ENCODE measurements at regions not wholly inside any gene's neighbourhood (a gene's known extent, or its start where the extent isn't known, plus 50 kb on each side); places are given as distances from the start of the nearest gene placed in this dataset.
"Not testable (repeated sequence)": the region's sequence is repeated elsewhere in the genome, so short reads cannot be mapped to it uniquely, and the experiment has no call there.

DNA sequence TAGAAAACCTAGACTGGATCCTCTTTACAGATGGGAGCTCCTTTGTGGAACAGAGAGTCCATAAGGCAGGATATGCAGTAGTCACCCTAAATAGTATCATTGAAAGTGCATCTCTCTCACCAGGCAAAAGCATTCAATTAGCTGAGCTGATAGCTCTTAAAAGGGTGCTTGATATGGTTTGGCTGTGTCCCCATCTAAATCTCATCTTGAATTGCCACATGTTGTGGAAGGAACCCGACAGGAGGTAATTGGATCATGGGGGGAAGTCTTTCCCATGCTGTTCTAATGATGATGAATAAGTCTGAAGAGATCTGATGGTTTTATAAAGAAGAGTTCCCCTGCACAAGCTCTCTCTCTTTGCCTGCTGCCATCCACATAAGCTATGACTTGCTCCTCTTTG, 96.2 kb upstream of the RMP24 start:
- DNase-seq = no peak

DNA sequence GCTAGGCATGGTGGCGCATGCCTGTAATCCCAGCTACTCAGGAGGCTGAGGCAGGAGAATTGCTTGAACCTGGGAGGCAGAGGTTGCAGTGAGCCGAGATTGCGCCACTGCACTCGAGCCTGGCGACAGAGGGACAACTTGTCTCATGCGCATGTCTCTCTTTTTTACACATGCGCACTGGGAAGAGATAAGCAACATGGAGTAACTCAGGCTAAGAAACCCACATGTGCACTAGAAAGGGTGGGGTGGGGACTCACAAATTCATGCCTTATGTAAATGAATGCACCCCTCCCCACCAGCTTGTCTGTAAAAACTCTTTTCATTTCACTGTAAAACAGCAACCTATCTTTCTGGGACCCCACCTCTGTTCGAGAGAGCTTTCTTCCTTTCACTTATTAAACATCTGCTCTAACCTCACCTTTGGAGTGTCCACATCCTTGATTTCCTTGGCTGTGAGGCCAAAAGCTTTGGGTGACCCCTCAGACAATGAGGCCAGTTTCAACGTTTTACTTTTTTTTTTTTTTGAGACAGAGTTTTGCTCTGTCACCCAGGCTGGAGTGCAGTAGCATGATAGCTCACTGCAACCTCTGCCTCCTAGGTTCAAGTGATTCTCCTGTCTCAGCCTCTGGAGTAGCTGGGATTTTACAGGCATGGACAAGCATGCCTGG, 91.6 kb upstream of the RMP24 start:
- DNase-seq = no peak

DNA sequence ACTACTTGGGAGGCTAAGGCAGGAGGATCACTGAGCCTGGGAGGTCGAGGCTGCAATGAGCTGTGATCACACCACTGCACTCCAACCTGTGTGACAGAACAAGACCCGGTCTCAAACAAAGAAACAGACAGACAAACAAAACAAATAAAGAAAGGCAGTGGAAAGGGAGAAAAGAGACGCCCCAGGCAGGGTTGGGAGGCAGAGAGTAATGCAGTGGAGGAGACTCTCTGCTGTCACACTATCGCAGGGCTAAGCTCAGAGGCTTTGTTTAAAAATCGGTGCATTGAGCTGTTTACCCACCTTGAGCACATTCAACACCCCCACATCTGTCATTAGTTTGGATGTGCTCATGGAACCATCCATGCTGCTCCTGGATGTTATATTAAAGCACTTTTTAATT, 84.2 kb upstream of the RMP24 start:
- no peak for DNase-seq

DNA sequence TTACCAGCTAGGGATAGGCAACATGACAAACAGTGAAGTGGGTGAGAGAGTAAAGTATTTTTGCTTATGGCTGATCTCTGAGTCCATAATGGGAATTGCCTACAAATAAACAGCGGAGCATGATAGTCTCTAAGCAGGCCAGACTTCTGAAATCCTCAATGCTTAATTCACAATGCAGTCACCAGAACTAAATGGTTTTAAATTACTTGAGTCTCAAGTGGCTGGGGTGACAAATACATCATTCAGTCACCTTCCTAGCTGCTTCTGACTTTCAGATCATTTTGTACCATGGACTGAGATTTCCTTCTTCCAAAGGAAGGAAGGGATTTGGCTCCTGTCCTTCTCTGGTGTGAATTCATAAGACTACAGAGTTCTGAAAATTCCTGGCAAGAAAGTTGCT, 82.8 kb upstream of the RMP24 start:
- DNase-seq = no peak

DNA sequence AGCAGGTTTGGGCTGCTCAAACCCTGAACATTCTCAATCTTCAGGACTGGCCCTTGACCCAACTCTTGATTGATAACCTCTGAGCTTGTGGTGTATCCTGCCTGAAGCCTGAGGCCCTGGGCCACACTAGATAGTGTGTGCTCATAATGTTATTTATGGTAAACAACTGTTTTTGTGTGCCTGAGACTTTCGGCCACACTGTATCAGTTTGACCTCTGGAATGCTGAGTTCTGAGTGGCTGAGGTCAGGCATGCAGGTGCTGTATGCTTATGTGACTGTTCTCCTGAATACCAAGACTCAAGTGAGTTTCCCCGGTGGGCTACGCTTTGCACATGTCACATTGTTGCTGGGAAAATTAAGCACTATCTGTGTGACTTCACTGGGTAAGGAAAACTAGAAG, 82.2 kb upstream of the RMP24 start:
- no peak for DNase-seq

DNA sequence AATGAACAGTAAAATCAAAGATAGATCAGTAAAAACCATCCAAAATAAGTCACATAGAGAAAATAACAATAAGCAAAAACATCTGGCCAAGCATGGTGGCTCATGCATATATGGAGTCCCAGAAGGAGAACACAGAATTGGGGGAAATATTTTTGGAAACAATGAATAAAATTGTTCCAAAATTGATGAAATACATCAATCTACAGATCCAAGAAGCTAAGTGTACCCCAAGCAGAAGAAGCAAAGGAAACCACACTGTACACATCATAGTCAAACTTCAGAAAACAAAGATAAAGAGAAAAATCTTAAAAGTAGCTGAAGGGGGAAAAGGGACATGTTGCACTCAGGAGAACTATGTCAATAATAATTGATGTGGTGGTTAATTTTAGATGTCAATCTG, 80.4 kb upstream of the RMP24 start:
- DNase-seq = no peak

DNA sequence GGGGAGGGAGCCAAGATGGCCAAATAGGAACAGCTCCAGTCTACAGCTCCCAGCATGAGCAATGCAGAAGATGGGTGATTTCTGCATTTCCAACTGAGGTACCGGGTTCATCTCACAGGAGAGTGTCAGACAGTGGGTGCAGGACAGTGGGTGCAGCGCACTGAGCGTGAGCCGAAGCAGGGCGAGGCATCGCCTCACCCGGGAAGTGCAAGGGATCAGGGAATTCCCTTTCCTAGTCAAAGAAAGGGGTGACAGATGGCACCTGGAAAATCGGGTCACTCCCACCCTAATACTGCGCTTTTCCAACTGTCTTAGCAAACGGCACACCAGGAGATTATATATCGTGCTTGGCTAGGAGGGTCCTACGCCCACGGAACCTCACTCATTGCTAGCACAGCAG, 75.0 kb upstream of the RMP24 start:
- not testable (repeated sequence) for DNase-seq

DNA sequence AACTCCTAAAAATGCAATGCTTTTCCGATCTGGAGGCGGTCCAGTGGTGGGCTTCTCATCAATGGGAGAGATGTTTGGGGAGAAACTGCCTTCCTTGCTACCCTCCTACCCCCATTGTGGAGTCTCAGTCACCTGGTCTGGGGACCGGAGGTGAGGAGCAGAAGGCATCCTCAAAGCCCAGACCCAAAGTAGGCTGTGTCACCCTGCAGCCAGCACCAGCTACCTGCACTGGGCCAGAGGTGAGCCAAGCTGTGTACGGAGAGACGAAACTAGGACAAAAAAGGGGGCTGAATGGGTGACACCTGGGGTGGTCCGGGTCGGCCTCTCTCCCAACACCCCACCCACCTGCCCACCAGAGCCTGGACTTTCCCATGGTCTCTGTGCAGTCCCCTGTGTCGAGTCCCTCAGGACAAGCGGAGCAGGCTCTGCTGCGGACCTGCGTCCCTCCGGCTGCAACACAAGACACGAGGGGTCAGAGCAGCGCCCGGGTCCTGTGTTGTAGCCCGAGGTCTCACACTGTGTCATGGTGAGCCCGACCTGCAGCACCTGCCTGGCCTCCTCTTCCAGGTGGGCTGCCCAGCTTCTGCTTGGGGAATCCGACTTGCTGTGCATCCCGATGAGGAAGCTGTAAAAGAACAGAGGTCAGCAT, 68.0 kb upstream of the RMP24 start:
- no peak for DNase-seq

DNA sequence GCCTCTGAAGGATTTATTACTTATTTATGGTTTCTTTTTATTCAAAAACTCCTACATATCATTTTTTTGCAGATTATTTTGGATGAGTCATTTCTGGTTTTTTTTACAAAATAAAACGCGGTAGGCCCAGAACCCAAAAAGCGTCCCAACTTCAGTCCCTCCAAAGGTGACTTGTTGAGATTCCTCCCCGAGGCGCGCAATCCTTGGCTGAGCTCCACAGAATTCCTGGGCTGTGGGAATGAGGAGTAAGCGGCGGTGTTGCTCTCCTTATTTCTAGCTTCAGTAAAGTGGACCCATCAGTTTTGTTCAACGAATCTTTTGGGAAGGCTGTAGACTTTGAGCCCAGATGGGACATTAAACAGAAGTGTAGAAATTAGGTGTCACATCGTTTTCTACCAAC, 67.0 kb upstream of the RMP24 start:
- DNase-seq = no peak

DNA sequence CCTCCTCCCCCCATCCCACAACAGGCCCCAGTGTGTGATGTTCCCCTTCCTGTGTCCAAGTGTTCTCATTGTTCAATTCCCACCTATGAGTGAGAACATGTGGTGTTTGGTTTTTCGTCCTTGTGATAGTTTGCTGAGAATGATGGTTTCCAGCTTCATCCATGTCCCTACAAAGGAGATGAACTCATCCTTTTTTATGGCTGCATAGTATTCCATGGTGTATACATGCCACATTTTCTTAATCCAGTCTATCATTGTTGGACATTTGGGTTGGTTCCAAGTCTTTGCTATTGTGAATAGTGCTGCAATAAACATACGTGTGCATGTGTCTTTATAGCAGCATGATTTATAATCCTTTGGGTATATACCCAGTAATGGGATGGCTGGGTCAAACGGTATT, 66.2 kb upstream of the RMP24 start:
- DNase-seq = not testable (repeated sequence)

DNA sequence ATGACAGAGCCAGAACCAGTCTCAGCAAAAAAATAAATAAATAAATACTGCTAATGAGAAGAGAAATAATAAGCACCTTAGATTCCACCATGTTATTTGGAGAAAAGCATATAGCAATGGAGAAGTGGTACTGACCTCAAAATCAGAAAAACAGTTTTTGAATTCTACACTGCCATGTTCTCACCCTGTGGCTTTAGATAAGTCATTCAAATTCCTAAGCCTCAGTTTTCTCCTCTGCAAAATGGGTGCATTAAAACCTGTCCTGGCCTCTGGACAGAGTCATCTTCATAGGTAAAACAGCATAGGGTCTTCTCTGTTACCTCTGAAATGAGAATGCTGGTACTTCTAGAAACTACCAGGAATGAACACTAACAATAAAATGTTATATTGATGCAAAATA, 62.2 kb upstream of the RMP24 start:
- DNase-seq = no peak

DNA sequence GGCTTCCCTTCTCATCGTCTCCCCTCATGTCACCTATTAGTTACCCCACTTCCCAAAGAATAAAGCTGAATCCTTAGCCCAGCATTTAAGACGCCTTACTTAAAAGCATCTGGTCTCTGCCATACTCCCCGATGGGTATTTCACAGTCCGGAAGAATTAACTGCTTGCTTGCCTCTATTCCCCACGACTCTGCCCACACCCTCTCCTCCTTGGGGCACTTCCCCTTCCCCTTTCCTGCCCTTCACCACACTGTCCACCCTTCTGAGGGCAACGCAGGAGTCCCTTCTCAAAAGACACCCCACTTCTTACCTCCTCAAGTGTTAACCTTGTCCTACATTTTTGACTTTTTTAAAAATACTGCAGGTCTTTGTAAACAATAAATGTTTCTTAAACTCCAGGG, 60.1 kb upstream of the RMP24 start:
- DNase-seq = no peak

DNA sequence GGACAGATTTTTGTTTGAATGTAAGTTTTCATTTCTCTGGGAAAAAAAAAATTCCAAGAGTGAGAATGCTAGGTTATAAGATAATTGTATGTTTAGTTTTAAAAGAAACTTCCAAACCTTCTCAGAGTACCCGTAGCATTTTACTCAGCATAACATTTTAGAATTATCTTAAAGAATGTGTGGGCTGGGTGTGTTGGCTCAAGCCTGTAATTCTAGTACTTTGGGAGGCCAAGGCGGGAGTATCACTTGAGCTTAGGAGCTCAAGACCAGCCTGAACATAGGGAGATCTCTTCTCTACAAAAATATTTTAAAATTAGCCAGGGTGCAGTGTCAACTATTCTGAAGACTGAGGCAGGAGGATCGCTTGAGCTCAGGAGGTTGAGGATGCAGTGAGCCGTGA, 57.4 kb upstream of the RMP24 start:
- no peak for DNase-seq

DNA sequence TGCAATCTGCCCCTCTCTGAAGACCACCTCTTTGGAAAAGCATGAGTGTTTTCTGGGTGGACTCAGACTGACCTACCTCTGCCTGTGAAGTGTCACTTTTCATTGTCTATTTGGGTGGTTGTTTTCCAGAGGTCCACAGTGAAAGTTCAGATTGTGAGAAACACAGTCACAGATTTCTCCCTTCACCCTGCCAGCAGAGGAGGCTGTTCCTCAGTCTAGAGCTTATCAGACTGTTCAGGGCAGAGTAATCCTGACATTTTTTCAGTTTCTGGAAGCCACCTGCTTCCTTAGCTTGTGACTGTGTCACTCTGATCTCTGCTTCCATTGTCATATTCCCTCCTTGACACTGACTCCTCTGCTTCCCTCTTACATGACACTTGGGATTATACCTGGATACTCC, 55.4 kb upstream of the RMP24 start:
- DNase-seq = no peak

DNA sequence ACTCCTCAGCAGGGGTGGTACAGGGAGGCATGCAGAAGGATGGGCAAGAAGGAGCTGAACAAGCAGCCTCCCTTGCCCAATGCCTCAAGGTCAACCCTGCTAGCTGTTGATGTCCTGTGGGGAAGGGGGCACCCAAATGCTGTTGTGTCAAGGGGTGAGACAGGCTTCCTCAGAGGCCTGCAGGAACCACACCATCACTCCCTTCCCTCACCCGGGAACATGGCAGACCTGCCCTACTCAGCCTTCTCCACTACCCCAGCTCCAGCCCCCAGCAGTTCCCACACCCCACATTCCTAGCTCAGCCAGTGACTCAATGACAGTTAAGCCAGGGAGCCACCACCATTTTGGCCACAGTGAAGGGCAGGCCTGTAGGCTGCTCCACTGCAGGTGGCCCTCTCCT, 53.9 kb upstream of the RMP24 start:
- no peak for DNase-seq

DNA sequence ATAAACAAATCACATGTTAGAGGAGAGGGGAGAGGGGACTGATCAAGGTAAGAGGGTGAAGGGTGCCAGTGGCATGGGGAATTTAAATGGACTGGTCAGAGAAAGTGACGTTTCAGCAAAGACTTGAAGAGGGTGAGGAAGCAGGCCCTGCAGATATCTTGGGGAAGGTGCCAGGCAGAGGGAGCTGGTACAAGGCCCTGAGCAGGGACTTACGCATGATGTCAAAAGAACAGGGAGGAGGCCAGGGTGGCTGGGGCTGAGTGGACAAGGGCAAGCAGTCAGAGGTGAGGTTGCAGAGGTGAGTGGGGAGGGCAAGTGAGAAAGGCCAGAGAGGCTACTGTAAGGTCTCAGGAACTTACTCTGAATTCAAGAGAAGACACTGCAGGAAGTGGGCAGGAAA, 53.3 kb upstream of the RMP24 start:
- no peak for DNase-seq

DNA sequence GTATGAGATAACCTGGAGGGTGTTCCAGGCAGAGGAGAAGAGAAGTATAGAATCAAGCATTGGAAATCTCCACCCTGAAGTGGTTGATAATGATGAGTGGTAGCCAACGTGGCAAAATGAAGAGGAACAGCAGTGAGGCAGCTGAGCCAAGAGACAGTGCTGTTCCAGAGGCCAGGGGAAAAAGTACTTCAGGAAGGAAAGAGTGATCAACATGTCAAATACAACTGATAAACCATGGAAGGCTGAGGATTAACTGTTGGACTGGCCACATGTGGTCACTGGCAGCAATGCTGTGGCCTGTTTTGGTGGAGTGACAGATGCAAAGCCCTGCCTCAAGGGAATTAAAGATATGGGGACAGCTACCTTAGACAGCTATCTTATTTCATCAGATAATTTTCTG, 51.9 kb upstream of the RMP24 start:
- no peak for DNase-seq

Measured in T-helper 1 cell (primary cell).